ENCODE measurements at regions not wholly inside any gene's neighbourhood (a gene's known extent, or its start where the extent isn't known, plus 50 kb on each side); places are given as distances from the start of the nearest gene placed in this dataset.

DNA sequence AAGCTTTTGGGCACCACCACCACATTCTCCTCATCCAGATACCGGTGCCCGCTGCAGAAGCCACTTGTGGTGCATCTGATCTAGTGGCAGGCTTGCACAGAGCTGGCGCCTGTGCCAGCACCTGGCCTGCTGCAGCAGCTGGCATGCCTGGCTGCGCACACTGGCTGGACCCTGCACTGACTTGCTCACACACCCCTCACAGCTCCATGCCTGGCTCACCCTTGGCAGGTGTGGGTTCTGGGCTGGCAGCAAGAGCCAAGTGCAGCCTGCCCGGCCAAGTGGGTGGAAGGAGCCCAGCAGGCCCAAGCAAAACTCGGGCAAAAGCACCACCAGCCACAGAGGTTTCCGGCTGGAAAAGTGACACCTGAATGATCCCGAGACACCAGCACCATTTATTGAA, 315.7 kb upstream of the RRP15 start:
- DNase-seq (ENCODE audit: low spot score), result no peak
- POLR2A ChIA-PET (ENCODE audit: low non-redundant PET), result no interaction called here
- no peak overlapping the region for H3K27ac ChIP-seq
- TF ChIP-seq, protein P1, sequence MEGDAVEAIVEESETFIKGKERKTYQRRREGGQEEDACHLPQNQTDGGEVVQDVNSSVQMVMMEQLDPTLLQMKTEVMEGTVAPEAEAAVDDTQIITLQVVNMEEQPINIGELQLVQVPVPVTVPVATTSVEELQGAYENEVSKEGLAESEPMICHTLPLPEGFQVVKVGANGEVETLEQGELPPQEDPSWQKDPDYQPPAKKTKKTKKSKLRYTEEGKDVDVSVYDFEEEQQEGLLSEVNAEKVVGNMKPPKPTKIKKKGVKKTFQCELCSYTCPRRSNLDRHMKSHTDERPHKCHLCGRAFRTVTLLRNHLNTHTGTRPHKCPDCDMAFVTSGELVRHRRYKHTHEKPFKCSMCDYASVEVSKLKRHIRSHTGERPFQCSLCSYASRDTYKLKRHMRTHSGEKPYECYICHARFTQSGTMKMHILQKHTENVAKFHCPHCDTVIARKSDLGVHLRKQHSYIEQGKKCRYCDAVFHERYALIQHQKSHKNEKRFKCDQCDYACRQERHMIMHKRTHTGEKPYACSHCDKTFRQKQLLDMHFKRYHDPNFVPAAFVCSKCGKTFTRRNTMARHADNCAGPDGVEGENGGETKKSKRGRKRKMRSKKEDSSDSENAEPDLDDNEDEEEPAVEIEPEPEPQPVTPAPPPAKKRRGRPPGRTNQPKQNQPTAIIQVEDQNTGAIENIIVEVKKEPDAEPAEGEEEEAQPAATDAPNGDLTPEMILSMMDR (conservative IDR thresholded peaks at IDR 0.05; ENCODE audit: low read depth), result no peak
- CTCF ChIA-PET, result no interaction called here

DNA sequence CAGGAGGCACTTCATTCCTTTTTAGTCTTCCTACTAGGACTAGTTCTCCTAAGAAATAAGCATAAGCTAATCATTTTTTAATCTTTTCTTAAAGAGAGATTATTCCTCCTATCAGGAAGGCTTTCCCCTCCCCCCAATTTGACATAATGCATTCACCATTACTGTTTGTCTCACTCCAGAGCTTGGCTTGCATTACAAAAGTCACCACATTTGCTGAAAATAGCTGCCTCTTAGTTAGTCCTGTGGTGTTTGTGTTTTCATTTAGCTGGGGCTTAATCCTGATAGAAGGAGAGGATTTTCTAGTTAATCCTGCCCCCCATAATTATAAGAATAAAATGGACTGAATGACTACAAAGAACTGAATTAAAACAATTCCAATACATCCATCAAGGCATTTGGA, 307.1 kb upstream of the RRP15 start:
- POLR2A ChIA-PET (ENCODE audit: low non-redundant PET), result no interaction called here
- CTCF ChIA-PET, result no interaction called here
- DNase-seq (ENCODE audit: low spot score), result no peak
- H3K27ac ChIP-seq, result no peak overlapping the region
- TF ChIP-seq, protein P1 (conservative IDR thresholded peaks at IDR 0.05; ENCODE audit: low read depth), result no peak

DNA sequence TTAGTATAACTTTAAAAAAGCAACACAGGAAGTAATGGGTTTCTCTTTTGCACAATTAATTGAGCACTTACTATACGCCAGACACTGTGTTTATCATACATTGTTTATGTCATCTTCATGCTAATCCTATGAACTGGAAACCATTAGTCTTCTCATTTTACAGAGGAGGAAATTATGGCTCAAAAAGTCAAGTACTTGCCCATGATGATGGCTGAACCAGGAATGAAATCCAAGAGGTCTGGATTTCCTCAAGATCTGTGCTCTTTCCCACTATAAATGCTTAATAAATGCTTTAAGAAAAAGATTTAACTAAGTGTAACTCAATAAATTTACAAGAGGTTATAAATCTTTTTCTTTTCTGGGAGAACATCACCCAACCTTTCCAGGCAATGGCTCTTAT, 303.7 kb upstream of the RRP15 start:
- ChIA-PET POLR2A (ENCODE audit: low non-redundant PET) (no interaction called here), CTCF (no interaction called here)
- TF ChIP-seq, protein P1 (conservative IDR thresholded peaks at IDR 0.05; ENCODE audit: low read depth), result no peak
- no peak for DNase-seq (ENCODE audit: low spot score)
- H3K27ac ChIP-seq, result no peak overlapping the region

DNA sequence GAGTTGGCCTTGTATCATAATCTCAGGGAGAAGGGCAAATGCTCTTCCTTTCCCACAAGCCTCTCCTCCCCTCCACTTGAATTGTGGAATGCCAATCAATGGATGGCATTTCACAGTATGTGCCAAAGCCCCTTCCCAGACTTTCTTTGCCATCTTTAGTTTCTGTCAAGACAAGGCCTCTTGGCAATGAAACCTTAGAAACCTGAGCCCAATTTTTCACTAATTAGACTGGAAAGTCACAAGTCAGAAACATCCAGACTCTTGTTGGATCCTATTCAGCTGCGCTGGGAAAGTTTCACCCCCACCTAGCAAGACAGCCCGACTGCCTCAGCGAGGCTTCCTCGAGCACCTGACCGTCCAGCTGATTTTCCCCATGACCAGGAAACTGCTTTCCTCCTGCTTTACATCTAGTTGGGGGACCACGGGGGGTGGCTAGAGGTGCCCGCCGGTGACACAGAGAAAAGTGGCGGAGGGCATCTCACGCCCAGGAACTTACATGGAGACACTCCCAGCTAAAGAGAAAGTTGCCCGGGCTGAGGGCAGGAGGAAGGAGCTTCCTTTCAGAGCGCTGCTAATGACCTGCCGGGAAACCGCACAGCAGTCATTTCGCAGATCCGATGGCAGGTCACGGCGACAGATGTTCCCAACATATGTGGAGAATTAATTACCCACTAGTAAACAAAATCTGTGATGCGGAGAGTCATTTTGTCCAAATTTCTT, 302.6 kb upstream of the RRP15 start:
- ChIA-PET POLR2A (ENCODE audit: low non-redundant PET) (no interaction called here), CTCF (no interaction called here)
- no peak overlapping the region for H3K27ac ChIP-seq
- no peak for DNase-seq (ENCODE audit: low spot score)
- TF ChIP-seq, protein P1 (conservative IDR thresholded peaks at IDR 0.05; ENCODE audit: low read depth), result no peak

DNA sequence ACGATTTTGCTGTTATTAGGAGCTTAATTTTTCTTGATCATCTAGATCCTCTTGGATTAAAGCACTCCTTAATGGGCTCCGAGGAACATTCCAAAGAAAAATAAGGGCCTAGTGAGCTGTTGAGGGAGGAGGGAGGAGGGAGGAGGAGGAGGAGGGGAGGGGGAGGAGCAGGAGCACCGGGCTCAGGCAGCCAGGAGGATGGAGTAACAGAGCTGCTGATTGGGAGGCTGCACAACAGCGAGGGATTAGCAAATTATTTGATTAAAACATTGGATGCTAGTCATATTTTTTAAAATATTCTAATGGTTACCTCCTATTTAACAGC, 302.1 kb upstream of the RRP15 start:
- TF ChIP-seq, protein P1 (conservative IDR thresholded peaks at IDR 0.05; ENCODE audit: low read depth), result no peak
- H3K27ac ChIP-seq, result no peak overlapping the region
- CTCF ChIA-PET, result no interaction called here
- DNase-seq (ENCODE audit: low spot score), result no peak
- POLR2A ChIA-PET (ENCODE audit: low non-redundant PET), result no interaction called here

DNA sequence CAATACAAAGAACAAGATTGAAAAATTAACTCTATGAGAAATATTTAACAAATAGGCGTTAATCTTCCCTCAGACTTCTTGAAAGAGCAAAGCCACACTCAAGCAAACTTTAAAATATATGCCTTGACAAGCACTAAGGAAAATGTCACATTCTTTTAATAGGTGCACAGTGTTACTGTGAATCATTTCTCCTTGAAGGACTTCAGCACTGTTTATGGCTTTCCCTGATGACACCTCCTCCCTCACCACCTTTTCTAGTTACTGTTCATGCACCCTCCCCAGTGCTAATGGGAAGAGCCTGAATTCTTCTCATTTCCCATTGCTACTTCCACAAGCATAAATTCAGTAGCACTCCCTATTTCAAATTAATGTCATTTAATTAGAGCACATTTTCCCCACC, 299.5 kb upstream of the RRP15 start:
- ChIA-PET CTCF (no interaction called here), POLR2A (ENCODE audit: low non-redundant PET) (no interaction called here)
- no peak for DNase-seq (ENCODE audit: low spot score)
- TF ChIP-seq, protein P1 (conservative IDR thresholded peaks at IDR 0.05; ENCODE audit: low read depth), result no peak
- H3K27ac ChIP-seq, result no peak overlapping the region

DNA sequence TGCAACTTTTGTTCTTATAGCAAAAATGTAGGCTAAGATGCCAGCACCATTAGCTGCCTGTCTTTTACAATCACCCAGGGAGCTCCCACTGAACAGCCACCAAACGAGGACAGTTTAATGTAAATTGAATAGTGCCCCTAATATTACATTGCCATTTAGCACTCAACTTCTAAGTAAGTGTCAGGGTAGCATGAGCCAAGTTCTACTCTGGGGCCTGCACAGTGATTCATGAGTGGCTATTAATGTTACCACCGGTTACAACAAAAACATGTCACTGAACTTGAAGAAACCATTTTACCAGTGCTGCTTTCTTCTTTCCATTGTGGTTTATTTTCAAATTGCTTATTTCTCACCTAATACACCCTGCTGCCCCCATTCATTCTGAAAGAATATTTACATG, 295.6 kb upstream of the RRP15 start:
- POLR2A ChIA-PET (ENCODE audit: low non-redundant PET), result no interaction called here
- no peak overlapping the region for H3K27ac ChIP-seq
- DNase-seq (ENCODE audit: low spot score), result no peak
- CTCF ChIA-PET, result no interaction called here
- TF ChIP-seq, protein P1 (conservative IDR thresholded peaks at IDR 0.05; ENCODE audit: low read depth), result no peak
